GM12872 (cell line): ENCODE measurements at regions not wholly inside any gene's neighbourhood (a gene's known extent, or its start where the extent isn't known, plus 50 kb on each side); places are given as distances from the start of the nearest gene placed in this dataset.

Experiments used
- TF ChIP-seq, protein P1 (sequence below): IDR thresholded peaks from 3 replicates; pipeline ENCODE4 v1.5.1; 2011; ENCODE audit warnings: low read depth, mild to moderate bottlenecking, low read length, moderate library complexity; ENCODE audit not compliant: insufficient read depth

DNA sequence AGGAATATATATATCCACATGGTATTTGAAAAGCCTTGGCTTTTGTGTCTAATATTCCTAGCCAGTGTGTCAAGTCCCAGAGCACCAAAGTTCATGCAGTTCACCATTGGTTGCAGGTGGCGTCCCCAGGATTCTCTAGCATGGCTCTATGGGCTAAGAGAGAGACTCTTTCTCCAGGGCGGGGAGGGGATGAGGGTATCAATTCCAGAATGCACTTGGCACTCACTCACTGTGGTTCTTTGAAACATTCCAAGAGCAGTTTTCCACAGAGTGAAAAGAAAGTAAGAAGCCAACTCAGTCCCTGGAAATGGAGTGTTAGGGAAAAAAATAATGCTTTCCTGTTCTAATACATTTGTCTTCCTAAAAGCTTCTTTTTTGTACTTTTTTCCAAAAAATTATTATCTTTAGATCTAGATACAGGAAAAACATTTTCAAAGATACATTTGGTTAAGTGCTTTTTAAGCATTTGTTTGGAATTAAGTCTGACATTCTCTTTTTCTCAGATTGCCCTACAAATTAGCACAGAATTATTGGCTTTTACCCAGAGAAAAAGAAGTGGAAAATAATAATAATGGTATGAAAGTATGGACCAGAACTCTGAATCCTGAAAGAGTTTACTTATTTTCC, 239.9 kb downstream of the PAX3 start:
- TF ChIP-seq, protein P1, sequence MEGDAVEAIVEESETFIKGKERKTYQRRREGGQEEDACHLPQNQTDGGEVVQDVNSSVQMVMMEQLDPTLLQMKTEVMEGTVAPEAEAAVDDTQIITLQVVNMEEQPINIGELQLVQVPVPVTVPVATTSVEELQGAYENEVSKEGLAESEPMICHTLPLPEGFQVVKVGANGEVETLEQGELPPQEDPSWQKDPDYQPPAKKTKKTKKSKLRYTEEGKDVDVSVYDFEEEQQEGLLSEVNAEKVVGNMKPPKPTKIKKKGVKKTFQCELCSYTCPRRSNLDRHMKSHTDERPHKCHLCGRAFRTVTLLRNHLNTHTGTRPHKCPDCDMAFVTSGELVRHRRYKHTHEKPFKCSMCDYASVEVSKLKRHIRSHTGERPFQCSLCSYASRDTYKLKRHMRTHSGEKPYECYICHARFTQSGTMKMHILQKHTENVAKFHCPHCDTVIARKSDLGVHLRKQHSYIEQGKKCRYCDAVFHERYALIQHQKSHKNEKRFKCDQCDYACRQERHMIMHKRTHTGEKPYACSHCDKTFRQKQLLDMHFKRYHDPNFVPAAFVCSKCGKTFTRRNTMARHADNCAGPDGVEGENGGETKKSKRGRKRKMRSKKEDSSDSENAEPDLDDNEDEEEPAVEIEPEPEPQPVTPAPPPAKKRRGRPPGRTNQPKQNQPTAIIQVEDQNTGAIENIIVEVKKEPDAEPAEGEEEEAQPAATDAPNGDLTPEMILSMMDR, result no peak

DNA sequence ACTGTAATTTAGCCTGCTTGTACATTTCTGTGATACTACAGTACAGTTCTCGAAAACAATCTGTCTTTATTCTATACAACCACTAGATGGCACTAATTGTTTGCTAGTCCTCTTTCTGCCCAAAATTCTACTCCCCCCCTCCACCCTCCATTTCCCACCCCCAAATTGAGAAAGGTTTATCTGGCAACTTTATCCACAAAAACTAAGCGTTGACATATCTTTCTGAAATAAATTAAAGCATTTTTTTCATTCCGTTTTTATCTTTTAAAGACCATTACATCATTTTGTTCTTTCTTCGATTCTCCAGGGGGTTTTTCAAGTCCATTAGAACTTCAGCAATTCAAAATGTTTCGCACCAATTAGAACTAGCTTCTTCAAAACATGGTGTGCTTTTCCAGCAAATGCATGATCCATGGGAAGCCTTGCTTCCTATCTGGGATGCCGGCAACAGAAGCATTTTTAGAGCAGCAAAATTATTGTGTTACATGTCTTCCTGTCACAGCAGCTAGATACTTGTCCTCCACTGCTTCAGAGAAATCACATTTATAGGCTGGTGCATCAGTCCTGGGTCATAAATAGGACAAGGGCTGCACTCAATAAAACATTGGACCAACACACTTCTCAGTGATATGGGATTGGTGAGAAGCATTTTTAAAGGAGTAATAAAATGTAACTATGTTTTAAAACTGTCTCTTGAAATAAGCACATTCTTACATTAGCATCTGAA, 241.3 kb downstream of the PAX3 start:
- TF ChIP-seq, protein P1, result peak; percentile 57; the same call in 2 of the 3 replicates

DNA sequence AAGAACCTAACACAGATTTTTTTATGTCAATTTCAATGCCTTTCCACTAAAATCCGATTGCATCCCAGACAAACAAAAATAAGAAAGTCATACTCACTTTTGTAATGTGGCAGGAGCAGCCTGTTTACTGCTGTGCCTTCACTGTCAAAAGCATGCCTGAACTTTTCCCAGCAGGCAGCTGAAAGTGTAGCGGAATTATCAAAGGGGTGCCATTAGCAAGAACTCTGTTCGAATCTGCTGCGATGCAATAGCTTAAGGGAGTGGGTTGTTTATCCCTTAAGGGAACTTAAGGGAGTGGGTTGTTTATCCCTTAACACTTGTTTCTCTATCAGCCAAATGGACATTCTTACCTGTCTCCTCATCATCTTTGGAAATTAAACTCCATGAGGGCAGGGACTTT, 243.5 kb downstream of the PAX3 start:
- TF ChIP-seq, protein P1, result no peak

DNA sequence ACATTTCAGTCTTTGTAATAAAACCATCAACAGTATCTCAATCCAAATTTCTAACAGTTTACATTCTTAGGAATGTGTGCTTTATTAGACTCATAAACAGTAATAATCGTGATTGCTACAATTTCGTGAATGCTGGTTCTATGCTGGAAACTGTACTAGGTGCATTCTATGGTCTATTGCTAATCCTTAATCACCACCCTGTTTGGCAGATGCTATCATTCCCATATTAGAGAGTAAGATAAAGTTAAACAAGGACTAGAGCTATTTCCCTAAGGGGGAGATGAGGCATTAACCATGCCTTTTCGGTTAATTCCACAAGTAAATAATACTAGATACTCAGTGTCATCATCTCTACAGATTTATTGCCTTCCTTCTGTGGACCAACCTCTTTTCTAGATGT, 244.0 kb downstream of the PAX3 start:
- TF ChIP-seq, protein P1, result no peak

DNA sequence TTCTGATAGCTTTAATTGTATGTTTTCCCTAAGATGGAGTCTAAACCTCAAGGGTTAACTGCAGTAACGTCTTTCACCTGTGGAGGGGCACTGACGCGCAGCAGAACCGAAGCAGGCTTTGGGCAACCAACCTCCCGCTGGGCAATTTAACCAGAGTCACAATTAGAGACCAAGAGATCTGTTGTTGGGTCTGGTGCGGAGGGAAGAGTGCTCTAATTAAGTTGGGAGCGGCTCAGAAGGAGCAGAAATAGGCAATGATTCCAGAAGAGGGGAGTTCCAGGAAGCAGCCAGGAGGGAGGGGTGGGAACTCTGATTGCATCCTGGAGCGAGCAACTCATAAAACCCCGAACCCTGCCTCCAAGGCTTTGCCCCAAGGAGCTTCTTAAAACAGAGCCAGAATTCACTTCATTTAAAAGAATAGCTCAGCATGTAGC, 245.8 kb downstream of the PAX3 start:
- TF ChIP-seq, protein P1, result peak; percentile 49; the same call in 2 of the 3 replicates

DNA sequence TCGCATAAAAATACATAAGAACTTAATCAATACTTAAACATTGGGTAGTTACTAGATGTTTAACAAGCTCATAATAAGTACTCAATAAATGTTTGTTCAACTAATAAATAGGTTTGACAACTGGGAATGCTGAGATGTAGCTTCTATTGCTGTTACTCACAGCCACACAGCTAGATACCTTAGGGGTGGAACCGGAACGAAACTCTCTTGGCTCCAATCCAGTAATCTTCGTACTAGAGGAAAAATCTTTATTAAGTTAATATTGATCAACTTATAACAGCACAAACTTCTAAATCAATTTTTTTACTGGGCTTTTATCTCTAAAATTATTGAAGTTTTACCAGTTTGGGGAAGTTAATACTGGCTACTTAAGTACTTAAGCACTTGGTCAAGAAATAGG, 247.8 kb downstream of the PAX3 start:
- TF ChIP-seq, protein P1, result no peak

DNA sequence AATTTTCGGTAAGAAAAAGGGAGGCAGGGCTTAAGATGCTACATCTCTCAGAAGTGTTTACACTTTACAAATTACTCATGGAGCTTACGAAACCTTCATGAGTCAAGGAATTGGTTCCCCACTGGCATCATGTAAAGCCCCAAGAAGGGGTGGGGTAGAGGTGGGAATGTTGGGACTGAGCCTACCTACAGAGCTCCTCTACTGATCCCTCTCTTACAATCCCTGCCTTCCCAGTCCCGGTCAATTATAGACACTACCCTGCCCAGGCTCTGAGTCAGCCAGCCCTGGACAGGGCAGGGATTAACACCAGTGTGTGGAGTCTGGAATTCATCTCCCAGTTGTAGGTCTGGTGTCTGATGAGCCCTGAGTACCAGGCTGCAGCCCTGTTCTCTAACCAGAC, 248.9 kb downstream of the PAX3 start:
- TF ChIP-seq, protein P1, result no peak
